AG10803 (cell line): ENCODE measurements at regions not wholly inside any gene's neighbourhood (a gene's known extent, or its start where the extent isn't known, plus 50 kb on each side); places are given as distances from the start of the nearest gene placed in this dataset.
"Not testable (repeated sequence)": the region's sequence is repeated elsewhere in the genome, so short reads cannot be mapped to it uniquely, and the experiment has no call there.

Experiments used
- DNase-seq: peaks from one replicate; pipeline ENCODE4 v3.0.0; 2010; ENCODE audit warnings: low read depth
- H3K4me3 ChIP-seq: 2 replicates; pipeline ENCODE4 v1.5.1; 2011; ENCODE audit warnings: mild to moderate bottlenecking, low read length, control low read depth
- TF ChIP-seq, protein P1 (sequence below): conservative IDR thresholded peaks from 2 replicates; pipeline ENCODE4 v1.5.1; 2011; ENCODE audit warnings: mild to moderate bottlenecking, low read length, control low read depth, inconsistent platforms

GRCh38 chr3:135582800-135583199 lies 382.7 kb upstream of the PPP2R3A start:
- no peak for DNase-seq
- TF ChIP-seq, protein P1, sequence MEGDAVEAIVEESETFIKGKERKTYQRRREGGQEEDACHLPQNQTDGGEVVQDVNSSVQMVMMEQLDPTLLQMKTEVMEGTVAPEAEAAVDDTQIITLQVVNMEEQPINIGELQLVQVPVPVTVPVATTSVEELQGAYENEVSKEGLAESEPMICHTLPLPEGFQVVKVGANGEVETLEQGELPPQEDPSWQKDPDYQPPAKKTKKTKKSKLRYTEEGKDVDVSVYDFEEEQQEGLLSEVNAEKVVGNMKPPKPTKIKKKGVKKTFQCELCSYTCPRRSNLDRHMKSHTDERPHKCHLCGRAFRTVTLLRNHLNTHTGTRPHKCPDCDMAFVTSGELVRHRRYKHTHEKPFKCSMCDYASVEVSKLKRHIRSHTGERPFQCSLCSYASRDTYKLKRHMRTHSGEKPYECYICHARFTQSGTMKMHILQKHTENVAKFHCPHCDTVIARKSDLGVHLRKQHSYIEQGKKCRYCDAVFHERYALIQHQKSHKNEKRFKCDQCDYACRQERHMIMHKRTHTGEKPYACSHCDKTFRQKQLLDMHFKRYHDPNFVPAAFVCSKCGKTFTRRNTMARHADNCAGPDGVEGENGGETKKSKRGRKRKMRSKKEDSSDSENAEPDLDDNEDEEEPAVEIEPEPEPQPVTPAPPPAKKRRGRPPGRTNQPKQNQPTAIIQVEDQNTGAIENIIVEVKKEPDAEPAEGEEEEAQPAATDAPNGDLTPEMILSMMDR: no peak

DNA sequence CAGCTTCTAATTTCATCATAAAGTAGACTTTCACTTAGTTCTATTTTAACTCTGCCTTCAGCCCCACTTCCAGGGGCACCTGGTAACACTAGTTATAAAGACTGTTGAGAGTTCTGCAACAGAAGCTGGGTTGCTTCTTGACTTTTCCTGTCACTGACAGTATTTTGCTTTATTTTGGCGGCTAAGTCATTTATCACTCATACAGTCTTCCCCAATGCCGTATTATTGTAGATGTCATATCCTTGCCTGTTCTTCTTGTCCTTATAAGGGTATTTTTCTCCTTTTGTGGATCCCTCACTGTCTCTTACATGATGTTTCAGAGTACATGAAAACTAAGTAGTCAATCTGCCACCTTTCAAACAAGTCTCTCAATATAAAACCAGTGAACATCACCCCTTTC lies 369.0 kb upstream of the PPP2R3A start:
- DNase-seq: no peak
- H3K4me3 ChIP-seq: no peak overlapping the region
- TF ChIP-seq, protein P1: no peak

More at GRCh38 chr3:135582800-135583199, 382.7 kb upstream of the PPP2R3A start:
- H3K4me3 ChIP-seq: no peak overlapping the region

DNA sequence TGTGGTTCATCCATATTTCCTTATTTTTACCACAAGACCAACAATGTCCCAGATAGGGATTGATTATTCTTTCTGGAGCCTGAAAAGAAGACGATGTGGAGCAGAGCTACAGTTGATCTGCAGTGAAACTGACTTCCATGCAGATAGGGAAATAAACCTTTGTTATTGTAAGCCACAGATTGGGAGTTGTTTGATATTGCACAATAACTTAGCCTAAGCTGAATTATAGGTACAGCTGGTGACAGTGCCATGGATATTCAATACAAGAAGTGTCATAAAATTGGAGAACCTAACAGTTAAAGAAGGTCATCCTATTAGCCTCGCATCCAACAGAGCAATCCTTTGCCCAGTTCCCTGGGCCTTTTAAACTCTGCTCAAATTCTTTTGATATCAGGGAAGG lies 367.7 kb upstream of the PPP2R3A start:
- DNase-seq: no peak
- H3K4me3 ChIP-seq: no peak overlapping the region
- TF ChIP-seq, protein P1: no peak

DNA sequence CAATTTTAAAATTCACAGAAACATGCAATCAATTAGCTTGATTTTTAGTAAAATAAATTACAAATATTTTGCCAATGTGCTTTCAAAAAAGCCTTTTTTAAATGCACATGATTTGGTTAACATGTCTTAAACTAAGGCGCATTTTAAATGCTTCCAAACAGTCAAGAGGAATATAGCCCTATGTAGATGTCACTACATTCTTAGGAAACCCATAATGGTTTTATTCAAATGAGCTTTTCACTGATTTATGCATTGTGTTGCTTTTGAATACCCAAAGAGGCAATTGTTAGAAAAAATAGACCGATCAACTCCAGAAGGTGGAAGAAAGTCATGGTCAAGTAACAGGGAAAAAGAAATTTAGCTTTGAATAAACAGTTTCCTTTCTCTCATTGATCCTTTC lies 366.9 kb upstream of the PPP2R3A start:
- DNase-seq: no peak
- TF ChIP-seq, protein P1: no peak

GRCh38 chr3:135604512-135604911 lies 361.0 kb upstream of the PPP2R3A start:
- H3K4me3 ChIP-seq: not testable (repeated sequence)

More for the DNA sequence above, 366.9 kb upstream of the PPP2R3A start:
- H3K4me3 ChIP-seq: no peak overlapping the region

GRCh38 chr3:135618123-135618522 lies 347.4 kb upstream of the PPP2R3A start:
- no peak for DNase-seq
- H3K4me3 ChIP-seq: no peak overlapping the region
- TF ChIP-seq, protein P1: no peak

More at GRCh38 chr3:135604512-135604911, 361.0 kb upstream of the PPP2R3A start:
- DNase-seq: not testable (repeated sequence)

GRCh38 chr3:135621184-135621920 lies 344.2 kb upstream of the PPP2R3A start:
- H3K4me3 ChIP-seq: no peak overlapping the region
- TF ChIP-seq, protein P1: no peak
- DNase-seq: no peak

DNA sequence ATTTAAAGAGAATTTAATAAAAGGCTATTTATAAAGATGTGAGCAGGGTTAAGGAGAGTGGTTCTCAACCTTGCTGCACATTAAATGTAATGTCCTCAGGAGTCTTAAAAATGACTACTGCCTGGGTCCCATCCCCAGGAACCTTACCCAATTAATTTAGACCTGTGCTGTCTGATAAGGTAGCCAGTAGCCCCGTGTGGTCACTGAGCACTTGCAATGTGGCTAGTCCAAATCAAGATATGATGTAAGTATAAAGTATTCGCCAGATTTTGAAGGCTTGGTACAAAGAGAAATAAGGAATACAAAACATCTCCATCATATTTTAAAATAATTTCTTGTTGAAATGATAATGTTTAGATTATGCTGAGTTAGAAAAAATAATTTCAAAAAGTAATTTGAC lies 343.3 kb upstream of the PPP2R3A start:
- DNase-seq: no peak
- TF ChIP-seq, protein P1: no peak
- no peak overlapping the region for H3K4me3 ChIP-seq
